K562 (cell line): ENCODE measurements at regions not wholly inside any gene's neighbourhood (a gene's known extent, or its start where the extent isn't known, plus 50 kb on each side); places are given as distances from the start of the nearest gene placed in this dataset.

Experiments used
- ATAC-seq: fragments of 200-7000 bp; cut with Tn5 transposase; 3 replicates; pipeline ENCODE4 v1.9.1; 2020; ENCODE audit warnings: moderate library complexity
- BruUV-seq: library from RNA; stranded (reverse); fragments of 400-500 nt; replicated peaks from 2 replicates; lab custom pipeline; 2021; lab: Mats Ljungman, UMichigan
- CTCF ChIA-PET: fragments of 300-600 bp; formaldehyde crosslinking; extraction: SDS; loops from one replicate; lab custom pipeline; 2021; ENCODE audit warnings: low intra/inter-chr PET ratio; lab: Yijun Ruan, JAX
- POLR2A ChIA-PET: fragments of 300-600, 350-650 bp; sonication (Branson Sonifier 250); formaldehyde crosslinking; extraction: SDS; loops from one replicate; lab custom pipeline; 2021; ENCODE audit warnings: antibody characterized with exemption, inconsistent platforms; lab: Yijun Ruan, JAX
- DNase-seq, 4 experiments: peaks; one replicate each; pipeline versions ENCODE4 v3.0.0 to v3.0.0-alpha.2; 2011 to 2018; ENCODE audit warnings: low spot score in 3 of 4, mixed read lengths in 3 of 4; ENCODE audit errors: extremely low read depth in 1 of 4
- FAIRE-seq: peaks from 2 replicates; lab custom pipeline; 2011; peaks lifted over from hg19 to GRCh38; lab: Jason Lieb, UNC
- H2AFZ ChIP-seq: 2 replicates; pipeline ENCODE4 v1.6.0; 2011; ENCODE audit warnings: low read depth, low read length, control low read depth, inconsistent platforms
- H3K27ac ChIP-seq: fragments of 200-600 bp; 3 replicates; pipeline ENCODE4 v1.8.0; 2011; ENCODE audit warnings: low read depth, mild to moderate bottlenecking, control low read depth, inconsistent platforms, low read length, moderate library complexity, mixed read lengths; ENCODE audit errors: extremely low read depth
- H3K27me3 ChIP-seq, 2 experiments: fragments of 300-600 bp in 1 of 2; 2 replicates in 1 of 2; 3 replicates in 1 of 2; pipeline versions ENCODE4 v1.6.0 to v1.8.0; 2011; ENCODE audit warnings: inconsistent platforms in 2 of 2, low read length in 2 of 2, mild to moderate bottlenecking in 1 of 2, mixed read lengths in 1 of 2, moderate library complexity in 1 of 2; ENCODE audit not compliant: control insufficient read depth in 2 of 2, insufficient read depth in 2 of 2
- H3K36me3 ChIP-seq: fragments of 300-600 bp; 3 replicates; pipeline ENCODE4 v1.8.0; 2011; ENCODE audit warnings: mild to moderate bottlenecking, low read length, inconsistent platforms; ENCODE audit not compliant: control insufficient read depth, insufficient read depth
- H3K4me1 ChIP-seq, 2 experiments: fragments of 200-600 bp in 1 of 2; replicated peaks in 1 of 2; 2 replicates in 1 of 2; 3 replicates in 1 of 2; pipeline versions ENCODE4 v1.5.1 to v1.8.0; 2011; ENCODE audit warnings: inconsistent platforms in 2 of 2, low read length in 2 of 2, mild to moderate bottlenecking in 1 of 2, mixed read lengths in 1 of 2, moderate library complexity in 1 of 2; ENCODE audit not compliant: control insufficient read depth in 2 of 2, insufficient read depth in 2 of 2
- H3K4me2 ChIP-seq: 2 replicates; pipeline ENCODE4 v1.6.1; 2011; ENCODE audit warnings: low read length, control low read depth, inconsistent platforms, mixed read lengths; ENCODE audit not compliant: insufficient read depth
- H3K4me3 ChIP-seq: fragments of 200-600 bp; sonication (generic), shearing (Covaris generic); 2 replicates; pipeline ENCODE4 v1.5.1; 2016; ENCODE audit warnings: control low read depth, inconsistent platforms
- H3K79me2 ChIP-seq: fragments of 200-600 bp; 3 replicates; pipeline ENCODE4 v1.8.0; 2011; ENCODE audit warnings: low read length, inconsistent platforms; ENCODE audit not compliant: control insufficient read depth, insufficient read depth
- H3K9ac ChIP-seq, 2 experiments: 2 replicates each; pipeline versions ENCODE4 v1.6.0 to v1.6.1; 2011; ENCODE audit warnings: low read depth in 2 of 2, low read length in 2 of 2, control low read depth in 1 of 2, inconsistent platforms in 1 of 2, mild to moderate bottlenecking in 1 of 2, mixed read lengths in 1 of 2; ENCODE audit not compliant: insufficient read depth in 1 of 2
- H3K9me1 ChIP-seq: one replicate; pipeline ENCODE4 v1.6.0; 2011; ENCODE audit warnings: inconsistent platforms, mild to moderate bottlenecking, low read length, moderate library complexity; ENCODE audit not compliant: control insufficient read depth, insufficient read depth
- H3K9me3 ChIP-seq: replicated peaks from 2 replicates; pipeline ENCODE4 v1.5.1; 2011; ENCODE audit warnings: low read depth, low read length, inconsistent platforms; ENCODE audit not compliant: control insufficient read depth, insufficient read depth
- H4K20me1 ChIP-seq: replicated peaks from 2 replicates; pipeline ENCODE4 v1.6.1; 2011; ENCODE audit warnings: low read length, inconsistent platforms, mixed read lengths; ENCODE audit not compliant: control insufficient read depth, insufficient read depth
- CCAR2 ChIP-seq: fragments of 200-400 bp; formaldehyde crosslinking; IDR thresholded peaks from 2 replicates; pipeline ENCODE4 v1.6.1; 2017; ENCODE audit warnings: mild to moderate bottlenecking, low read depth, low read length
- ESRRB ChIP-seq: fragments of 250-450 bp; sonication (Bioruptor Pico); IDR thresholded peaks from 2 replicates; pipeline ENCODE4 v1.5.0; 2020; ENCODE audit warnings: mild to moderate bottlenecking, moderate library complexity, borderline replicate concordance
- FOXK1 ChIP-seq: sonication (generic); formaldehyde crosslinking; IDR thresholded peaks from 2 replicates; pipeline ENCODE4 v1.8.0; 2022; ENCODE audit warnings: missing genetic modification reagents, mild to moderate bottlenecking, borderline replicate concordance
- HNRNPLL ChIP-seq: fragments of 200-400 bp; formaldehyde crosslinking; IDR thresholded peaks from 2 replicates; pipeline ENCODE4 v1.6.1; 2017; ENCODE audit warnings: low read length, low read depth, mild to moderate bottlenecking; ENCODE audit not compliant: poor library complexity, severe bottlenecking
- ILF3 ChIP-seq: fragments of 450-650 bp; IDR thresholded peaks from 2 replicates; pipeline ENCODE4 v1.6.1; 2018; ENCODE audit warnings: antibody characterized with exemption, mild to moderate bottlenecking, moderate library complexity, borderline replicate concordance
- JUN ChIP-seq, 2 experiments: sonication (generic) in 1 of 2; formaldehyde crosslinking in 1 of 2; IDR thresholded peaks; 2 replicates each; pipeline versions ENCODE4 v1.6.1 to v1.8.0; 2012 to 2022; ENCODE audit warnings: borderline replicate concordance in 2 of 2, mild to moderate bottlenecking in 2 of 2, improper control_type of control experiment in 1 of 2, low read depth in 1 of 2, low read length in 1 of 2, missing genetic modification reagents in 1 of 2
- KLF1 ChIP-seq: fragments of 450-650 bp; IDR thresholded peaks from 2 replicates; pipeline ENCODE4 v1.6.1; 2016; ENCODE audit warnings: missing genetic modification characterization, missing compliant biosample characterization
- MAFF ChIP-seq: IDR thresholded peaks from 2 replicates; pipeline ENCODE4 v1.6.1; 2012; ENCODE audit warnings: low read length, improper control_type of control experiment
- PRMT5 ChIP-seq: sonication (generic); formaldehyde crosslinking; IDR thresholded peaks from 2 replicates; pipeline ENCODE4 v1.5.0; 2020; ENCODE audit warnings: missing genetic modification reagents
- ZNF143 ChIP-seq: sonication (generic); formaldehyde crosslinking; IDR thresholded peaks from 2 replicates; pipeline ENCODE4 v1.9.0; 2022; ENCODE audit warnings: mild to moderate bottlenecking, missing genetic modification reagents
- ZNF778 ChIP-seq: fragments of 450-650 bp; formaldehyde crosslinking; IDR thresholded peaks from 2 replicates; pipeline ENCODE4 v1.4.0; 2020; ENCODE audit warnings: mild to moderate bottlenecking, moderate library complexity
- WGBS: fragments of 100-300 bp; shearing (Covaris generic); methylation state at CpG from one replicate; pipeline ENCODE4 v1.1.6; 2016; ENCODE audit warnings: low coverage, mixed read lengths; ENCODE audit not compliant: insufficient coverage; ENCODE audit errors: missing lambda C conversion rate; 5-methylcytosine and 5-hydroxymethylcytosine counted together
- in situ Hi-C: fragments of 300-500 bp; cut with MboI; formaldehyde crosslinking; loops from 4 replicates; pipeline ENCODE4 v1.15.0; 2018; ENCODE audit warnings: inconsistent platforms, mixed read lengths
- intact Hi-C: fragments of 100-400 bp; cut with micrococcal nuclease; formaldehyde crosslinking; loops from 2 replicates; pipeline ENCODE4 v1.14.2; 2022
- TF ChIP-seq, protein P1 (sequence below): fragments of 450-650 bp; conservative IDR thresholded peaks from 2 replicates; pipeline ENCODE4 v1.6.1; 2016; ENCODE audit warnings: missing genetic modification characterization, low read depth, mild to moderate bottlenecking, control low read depth, missing compliant biosample characterization

DNA sequence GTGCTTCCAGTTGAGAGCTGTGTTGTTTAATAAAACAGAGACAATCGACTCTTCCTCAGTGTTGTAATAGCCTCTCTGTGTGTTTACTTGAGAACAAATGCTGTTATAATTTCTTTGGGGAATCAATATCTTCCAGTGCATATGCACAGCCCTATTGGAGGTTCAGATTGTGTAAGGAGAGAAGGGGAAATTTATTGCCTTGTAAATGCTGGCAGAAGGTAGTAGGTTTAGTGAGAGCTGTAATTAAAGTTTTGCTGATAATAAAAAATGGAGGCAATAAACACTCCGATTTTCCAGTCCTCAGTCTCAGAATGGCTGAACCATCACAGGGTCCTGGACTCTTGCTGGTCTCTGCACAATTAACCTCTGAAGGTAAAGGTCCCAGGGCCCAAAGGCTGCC, 128.3 kb downstream of the C5orf15 start:
- Histone ChIP-seq H3K36me3 (no peaks in the 10 kb centered on the region), H3K79me2 (no peaks in the 10 kb centered on the region), H3K4me2 (no peak overlapping the region), H3K4me1 (no peaks in the 10 kb centered on the region), H3K9ac (no peak overlapping the region), H3K27me3 (peaks cover 19 to 48% of the 10 kb centered on the region in 2 experiments; a peak in 3 of 5 replicates), H4K20me1 (0 out of 2 replicates have a peak, but pooled peaks cover 3% of the 10 kb centered on the region), H3K4me3 (no peak overlapping the region), H3K9me1 (no peaks in the 10 kb centered on the region), H3K9me3 (no peaks in the 10 kb centered on the region), H3K27ac (no peak overlapping the region), H2AFZ (no peak overlapping the region)
- DNase-seq, result no peak
- in situ Hi-C loops, result no loop called here
- intact Hi-C loops, result no loop called here
- WGBS, result 0% methylated on average over 2 of the region's 2 CpGs
- TF ChIP-seq, protein P1, sequence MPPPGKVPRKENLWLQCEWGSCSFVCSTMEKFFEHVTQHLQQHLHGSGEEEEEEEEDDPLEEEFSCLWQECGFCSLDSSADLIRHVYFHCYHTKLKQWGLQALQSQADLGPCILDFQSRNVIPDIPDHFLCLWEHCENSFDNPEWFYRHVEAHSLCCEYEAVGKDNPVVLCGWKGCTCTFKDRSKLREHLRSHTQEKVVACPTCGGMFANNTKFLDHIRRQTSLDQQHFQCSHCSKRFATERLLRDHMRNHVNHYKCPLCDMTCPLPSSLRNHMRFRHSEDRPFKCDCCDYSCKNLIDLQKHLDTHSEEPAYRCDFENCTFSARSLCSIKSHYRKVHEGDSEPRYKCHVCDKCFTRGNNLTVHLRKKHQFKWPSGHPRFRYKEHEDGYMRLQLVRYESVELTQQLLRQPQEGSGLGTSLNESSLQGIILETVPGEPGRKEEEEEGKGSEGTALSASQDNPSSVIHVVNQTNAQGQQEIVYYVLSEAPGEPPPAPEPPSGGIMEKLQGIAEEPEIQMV (tag), result no peak
- no peak for TF ChIP-seq FOXK1 (CRISPR knock-in tag)
- CTCF ChIA-PET, result no interaction called here
- no TSS peak for BruUV-seq
- ATAC-seq, result no peak
- no peak for FAIRE-seq
- POLR2A ChIA-PET, result no interaction called here

DNA sequence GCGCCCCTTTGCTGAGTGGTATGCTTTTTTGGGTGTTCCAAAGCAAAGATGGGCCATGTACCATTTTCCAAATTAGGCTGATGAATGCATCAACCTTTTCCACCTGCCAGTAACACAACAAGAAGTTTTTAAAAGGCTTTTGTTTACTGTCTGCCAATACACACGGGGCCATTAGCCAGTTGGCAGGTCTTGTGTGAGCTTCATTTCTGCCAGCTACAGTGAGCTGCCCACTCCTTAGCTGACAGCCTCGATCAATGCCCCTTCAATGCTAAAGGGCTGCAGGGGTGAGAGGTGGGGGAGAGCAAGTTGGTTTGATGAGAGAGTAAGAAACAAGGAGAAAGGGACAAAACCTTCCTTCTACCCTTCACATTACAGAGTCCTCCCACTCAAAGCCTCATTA, 128.7 kb downstream of the C5orf15 start:
- BruUV-seq, result no TSS peak
- TF ChIP-seq CCAR2 (no peak), ZNF143 (CRISPR knock-in tag) (no peak), HNRNPLL (no peak), JUN (IDR thresholded peaks at IDR 0.05; ENCODE audit: borderline replicate concordance, low read depth, low read length) (no peak), JUN (CRISPR knock-in tag; IDR thresholded peaks at IDR 0.05; ENCODE audit: borderline replicate concordance) (no peak), MAFF (no peak), KLF1 (no peak), PRMT5 (no peak), ESRRB (CRISPR knock-in tag) (no peak), ILF3 (no peak), ZNF778 (CRISPR knock-in tag) (no peak)

More for the DNA sequence above, 128.7 kb downstream of the C5orf15 start:
- ATAC-seq (no peak), DNase-seq (no peak), FAIRE-seq (no peak)
- 0% methylated on average over 3 of the region's 3 CpGs for WGBS
- ChIA-PET POLR2A (no interaction called here), CTCF (no interaction called here)
- in situ Hi-C loops (no loop called here), intact Hi-C loops (no loop called here)
- no peaks in the 10 kb centered on the region for H3K4me1 ChIP-seq
- no peaks in the 10 kb centered on the region for H3K9me1 ChIP-seq
- H3K9ac ChIP-seq, result no peak overlapping the region
- 0 out of 2 replicates have a peak, but pooled peaks cover 3% of the 10 kb centered on the region for H4K20me1 ChIP-seq
- no peaks in the 10 kb centered on the region for H3K36me3 ChIP-seq
- no peaks in the 10 kb centered on the region for H3K79me2 ChIP-seq
- no peaks in the 10 kb centered on the region for H3K9me3 ChIP-seq
- H2AFZ ChIP-seq, result no peak overlapping the region
- H3K4me2 ChIP-seq, result no peak overlapping the region
- no peak overlapping the region for H3K27ac ChIP-seq
- H3K27me3 ChIP-seq, result peaks cover 16 to 44% of the 10 kb centered on the region in 2 experiments; a peak in 2 of 5 replicates
- H3K4me3 ChIP-seq, result no peak overlapping the region
